Neural cell (in vitro differentiated cells): ENCODE measurements at regions not wholly inside any gene's neighbourhood (a gene's known extent, or its start where the extent isn't known, plus 50 kb on each side); places are given as distances from the start of the nearest gene placed in this dataset.

ENCODE experiments used
- H2AFZ ChIP-seq: fragments of 200-600, 300-800 bp; sonication (generic), shearing (Covaris generic); 2 replicates; pipeline ENCODE4 v1.6.0; 2014; ENCODE audit warnings: low read depth, mild to moderate bottlenecking, antibody characterized with exemption, low read length, moderate library complexity
- H3F3A ChIP-seq: fragments of 200-600 bp; shearing (Covaris generic); 2 replicates; pipeline ENCODE4 v1.6.1; 2016; ENCODE audit warnings: mild to moderate bottlenecking, moderate library complexity, mixed read lengths, antibody characterized with exemption, low read length; ENCODE audit not compliant: insufficient read depth, poor library complexity, severe bottlenecking
- H3K27ac ChIP-seq: fragments of 200-600, 300-800 bp; sonication (generic), shearing (Covaris generic); 2 replicates; pipeline ENCODE4 v1.5.1; 2014; ENCODE audit warnings: mild to moderate bottlenecking, low read length, moderate library complexity
- H3K27me3 ChIP-seq: fragments of 300-800, 200-600 bp; sonication (generic), shearing (Covaris generic); 2 replicates; pipeline ENCODE4 v1.6.0; 2014; ENCODE audit warnings: mild to moderate bottlenecking, low read depth, low read length, moderate library complexity; ENCODE audit not compliant: insufficient read depth
- H3K36me3 ChIP-seq: fragments of 300-800, 200-600 bp; sonication (generic), shearing (Covaris generic); 2 replicates; pipeline ENCODE4 v1.5.1; 2014; ENCODE audit warnings: mild to moderate bottlenecking, antibody characterized with exemption, low read length, moderate library complexity; ENCODE audit not compliant: insufficient read depth
- H3K4me2 ChIP-seq: fragments of 300-800, 200-600 bp; sonication (generic), shearing (Covaris generic); 2 replicates; pipeline ENCODE4 v1.6.0; 2014; ENCODE audit warnings: mild to moderate bottlenecking, low read length
- H3K4me3 ChIP-seq: fragments of 300-800, 200-600 bp; sonication (generic), shearing (Covaris generic); 2 replicates; pipeline ENCODE4 v1.5.1; 2014; ENCODE audit warnings: mild to moderate bottlenecking, low read length, moderate library complexity
- H3K79me2 ChIP-seq: fragments of 200-600 bp; shearing (Covaris generic); replicated peaks from 2 replicates; pipeline ENCODE4 v1.6.0; 2014; ENCODE audit warnings: mild to moderate bottlenecking, low read length, moderate library complexity; ENCODE audit not compliant: insufficient read depth
- H3K9ac ChIP-seq: fragments of 300-800, 200-600 bp; sonication (generic), shearing (Covaris generic); 2 replicates; pipeline ENCODE4 v1.6.1; 2016; ENCODE audit warnings: mild to moderate bottlenecking, low read length, mixed read lengths
- H3K9me2 ChIP-seq: fragments of 200-600 bp; shearing (Covaris generic); 2 replicates; pipeline ENCODE4 v1.6.1; 2016; ENCODE audit warnings: mild to moderate bottlenecking, low read length, mixed read lengths; ENCODE audit not compliant: insufficient read depth
- H3K9me3 ChIP-seq: fragments of 200-600, 300-800 bp; sonication (generic), shearing (Covaris generic); 2 replicates; pipeline ENCODE4 v1.6.1; 2016; ENCODE audit warnings: mild to moderate bottlenecking, mixed run types, low read length, moderate library complexity, mixed read lengths
- H4K20me1 ChIP-seq: fragments of 200-600 bp; shearing (Covaris generic); 2 replicates; pipeline ENCODE4 v1.6.1; 2016; ENCODE audit warnings: mild to moderate bottlenecking, mixed run types; ENCODE audit not compliant: insufficient read depth
- CTCF ChIP-seq: fragments of 450-650 bp; IDR thresholded peaks from 2 replicates; pipeline ENCODE4 v1.5.1; 2014; ENCODE audit warnings: antibody characterized with exemption, mild to moderate bottlenecking, moderate library complexity; ENCODE audit not compliant: poor library complexity, severe bottlenecking
- EP300 ChIP-seq: fragments of 450-650 bp; conservative IDR thresholded peaks from 2 replicates; pipeline ENCODE4 v1.6.1; 2014; ENCODE audit warnings: antibody characterized with exemption, mild to moderate bottlenecking, moderate library complexity; ENCODE audit not compliant: poor library complexity, severe bottlenecking
- EZH2 ChIP-seq: fragments of 200-600, 300-800 bp; shearing (Covaris generic), sonication (generic); IDR thresholded peaks from 2 replicates; pipeline ENCODE4 v1.6.1; 2014; ENCODE audit warnings: antibody characterized with exemption, low read length, borderline replicate concordance, mild to moderate bottlenecking; ENCODE audit not compliant: insufficient read depth, poor library complexity, severe bottlenecking
- MXI1 ChIP-seq: fragments of 450-650 bp; conservative IDR thresholded peaks from 2 replicates; pipeline ENCODE4 v1.6.1; 2014; ENCODE audit warnings: antibody characterized with exemption, mild to moderate bottlenecking; ENCODE audit not compliant: poor library complexity, severe bottlenecking
- POLR2AphosphoS5 ChIP-seq: IDR thresholded peaks from 2 replicates; pipeline ENCODE4 v1.6.1; 2012
- RAD21 ChIP-seq: fragments of 450-650 bp; conservative IDR thresholded peaks from 2 replicates; pipeline ENCODE4 v1.6.1; 2014; ENCODE audit warnings: antibody characterized with exemption, mild to moderate bottlenecking, moderate library complexity
- REST ChIP-seq: IDR thresholded peaks from 2 replicates; pipeline ENCODE4 v1.6.1; 2012; ENCODE audit warnings: borderline replicate concordance
- SMC3 ChIP-seq: fragments of 450-650 bp; conservative IDR thresholded peaks from 2 replicates; pipeline ENCODE4 v1.6.1; 2014; ENCODE audit warnings: antibody characterized with exemption, mild to moderate bottlenecking, moderate library complexity; ENCODE audit not compliant: poor library complexity
- TAF1 ChIP-seq: IDR thresholded peaks from 2 replicates; pipeline ENCODE4 v1.6.1; 2012; ENCODE audit warnings: low read depth

- no peaks in the 10 kb centered on the region for H3K27me3 ChIP-seq
- no peaks in the 10 kb centered on the region for H3K79me2 ChIP-seq
- no peaks in the 10 kb centered on the region for H4K20me1 ChIP-seq
- H3K9me2 ChIP-seq, result no peaks in the 10 kb centered on the region
- H3K4me3 ChIP-seq, result no peak overlapping the region
- TF ChIP-seq EP300, result no peak
- TF ChIP-seq CTCF, result no peak
- TF ChIP-seq TAF1, result no peak
- no peak for TF ChIP-seq RAD21
- no peak for TF ChIP-seq REST
- no peak for TF ChIP-seq EZH2
- no peak for TF ChIP-seq MXI1
- TF ChIP-seq POLR2AphosphoS5, result no peak
- TF ChIP-seq SMC3, result no peak
- no peak overlapping the region for H3K9ac ChIP-seq
- H3F3A ChIP-seq, result no peaks in the 10 kb centered on the region
- H2AFZ ChIP-seq, result no peak overlapping the region
- no peak overlapping the region for H3K4me2 ChIP-seq
- no peaks in the 10 kb centered on the region for H3K36me3 ChIP-seq
- no peak overlapping the region for H3K27ac ChIP-seq
- H3K9me3 ChIP-seq, result no peaks in the 10 kb centered on the region
These were observed 95.2 kb downstream of the TTC32 start for GRCh38 chr2:19806591-19806990.

- Histone ChIP-seq H3K79me2 (no peaks in the 10 kb centered on the region), H3K4me2 (no peak overlapping the region), H3K27ac (no peak overlapping the region), H3K27me3 (no peaks in the 10 kb centered on the region), H3F3A (no peaks in the 10 kb centered on the region), H3K9me2 (no peaks in the 10 kb centered on the region), H3K4me3 (no peak overlapping the region), H4K20me1 (no peaks in the 10 kb centered on the region), H2AFZ (no peak overlapping the region), H3K9me3 (no peaks in the 10 kb centered on the region), H3K36me3 (no peaks in the 10 kb centered on the region), H3K9ac (no peak overlapping the region)
- TF ChIP-seq CTCF (no peak), POLR2AphosphoS5 (no peak), EZH2 (no peak), TAF1 (no peak), REST (no peak), RAD21 (no peak), MXI1 (no peak), SMC3 (no peak), EP300 (no peak)
These were observed 95.7 kb downstream of the TTC32 start for GRCh38 chr2:19806131-19806530.
